HepG2 (cell line): ENCODE measurements at regions not wholly inside any gene's neighbourhood (a gene's known extent, or its start where the extent isn't known, plus 50 kb on each side); places are given as distances from the start of the nearest gene placed in this dataset.

Source experiments
- ATAC-seq: fragments of 200-7000 bp; cut with Tn5 transposase; 3 replicates; pipeline ENCODE4 v1.9.1; 2020; ENCODE audit warnings: mild to moderate bottlenecking, moderate library complexity
- BruUV-seq: library from RNA; stranded (reverse); fragments of 400-500 nt; replicated peaks from 2 replicates; lab custom pipeline; 2021; lab: Mats Ljungman, UMichigan
- CTCF ChIA-PET: fragments of 300-600 bp; formaldehyde crosslinking; extraction: SDS; loops from one replicate; lab custom pipeline; 2021; ENCODE audit warnings: low total read pairs, inconsistent platforms, low intra/inter-chr PET ratio; lab: Yijun Ruan, JAX
- POLR2A ChIA-PET: fragments of 350-600 bp; sonication (Branson Sonifier 250); formaldehyde crosslinking; loops from one replicate; lab custom pipeline; 2020; ENCODE audit warnings: antibody characterized with exemption, inconsistent platforms; lab: Yijun Ruan, JAX
- DNase-seq: peaks from one replicate; pipeline ENCODE4 v3.0.0-alpha.2; 2015; ENCODE audit warnings: low spot score
- FAIRE-seq: peaks from 3 replicates; lab custom pipeline; 2011; peaks lifted over from hg19 to GRCh38; lab: Jason Lieb, UNC
- H2AFZ ChIP-seq: one replicate; pipeline ENCODE4 v1.6.1; 2011; ENCODE audit warnings: low read length, inconsistent platforms
- H3K27ac ChIP-seq: fragments of 300-600 bp; 3 replicates; pipeline ENCODE4 v1.8.0; 2011; ENCODE audit warnings: mixed run types, mild to moderate bottlenecking, mixed read lengths, low read length, inconsistent platforms; ENCODE audit not compliant: insufficient read depth; ENCODE audit errors: extremely low read length
- H3K27me3 ChIP-seq, 2 experiments: fragments of 200-600 bp in 1 of 2; 2 replicates in 1 of 2; 3 replicates in 1 of 2; pipeline versions ENCODE4 v1.6.0 to v1.8.0; 2011; ENCODE audit warnings: low read length in 2 of 2, mild to moderate bottlenecking in 2 of 2, moderate library complexity in 2 of 2, inconsistent platforms in 1 of 2; ENCODE audit not compliant: insufficient read depth in 2 of 2, control insufficient read depth in 1 of 2
- H3K36me3 ChIP-seq, 2 experiments: fragments of 200-600 bp in 1 of 2; replicated peaks in 1 of 2; 2 replicates in 1 of 2; 3 replicates in 1 of 2; pipeline versions ENCODE4 v1.5.1 to v1.8.0; 2011; ENCODE audit warnings: low read length in 2 of 2, inconsistent platforms in 1 of 2; ENCODE audit not compliant: insufficient read depth in 2 of 2, control insufficient read depth in 1 of 2
- H3K4me1 ChIP-seq: 2 replicates; pipeline ENCODE4 v1.5.1; 2012; ENCODE audit warnings: low read length, inconsistent platforms; ENCODE audit not compliant: insufficient read depth
- H3K4me2 ChIP-seq: 2 replicates; pipeline ENCODE4 v1.6.0; 2011; ENCODE audit warnings: low read depth, low read length, inconsistent platforms
- H3K4me3 ChIP-seq, 3 experiments: fragments of 200-600 bp in 1 of 3; sonication (generic), shearing (Covaris generic) in 1 of 3; replicated peaks in 1 of 3; 2 replicates each; pipeline ENCODE4 v1.5.1; 2011 to 2016; ENCODE audit warnings: low read length in 3 of 3, inconsistent platforms in 2 of 3, low read depth in 2 of 3, mild to moderate bottlenecking in 2 of 3, control low read depth in 1 of 3, mixed read lengths in 1 of 3; ENCODE audit not compliant: insufficient read depth in 1 of 3
- H3K79me2 ChIP-seq: one replicate; pipeline ENCODE4 v1.6.1; 2011; ENCODE audit warnings: low read length, inconsistent platforms; ENCODE audit not compliant: insufficient read depth
- H3K9ac ChIP-seq: 2 replicates; pipeline ENCODE4 v1.6.0; 2011; ENCODE audit warnings: mild to moderate bottlenecking, low read depth, low read length, inconsistent platforms; ENCODE audit not compliant: insufficient read depth
- H3K9me3 ChIP-seq: 2 replicates; pipeline ENCODE4 v1.5.1; 2012; ENCODE audit warnings: mild to moderate bottlenecking, low read length
- H4K20me1 ChIP-seq: 2 replicates; pipeline ENCODE4 v1.6.0; 2011; ENCODE audit warnings: inconsistent platforms, mild to moderate bottlenecking, low read length, moderate library complexity; ENCODE audit not compliant: insufficient read depth
- DNMT3B ChIP-seq: conservative IDR thresholded peaks from 2 replicates; pipeline ENCODE4 v1.6.1; 2016; ENCODE audit warnings: missing biosample characterization, control low read depth
- HNF1A ChIP-seq, 2 experiments: sonication (generic) in 1 of 2; formaldehyde crosslinking in 1 of 2; IDR thresholded peaks; 2 replicates each; pipeline versions ENCODE4 v1.4.0 to v1.6.1; 2016 to 2020; ENCODE audit warnings: borderline replicate concordance in 1 of 2, low read depth in 1 of 2, mild to moderate bottlenecking in 1 of 2, missing genetic modification reagents in 1 of 2
- KIAA2018 ChIP-seq: sonication (generic); formaldehyde crosslinking; IDR thresholded peaks from 2 replicates; pipeline ENCODE4 v1.5.0; 2020; ENCODE audit warnings: mild to moderate bottlenecking, missing genetic modification reagents, borderline replicate concordance
- RELA ChIP-seq: sonication (generic); formaldehyde crosslinking; IDR thresholded peaks from 2 replicates; pipeline ENCODE4 v1.4.0; 2020; ENCODE audit warnings: missing genetic modification reagents
- ZNF569 ChIP-seq: sonication (generic); formaldehyde crosslinking; IDR thresholded peaks from 2 replicates; pipeline ENCODE4 v1.5.0; 2020; ENCODE audit warnings: mild to moderate bottlenecking, missing genetic modification reagents, moderate library complexity, borderline replicate concordance
- ZNF615 ChIP-seq: sonication (generic); formaldehyde crosslinking; IDR thresholded peaks from 2 replicates; pipeline ENCODE4 v1.5.0; 2020; ENCODE audit warnings: mild to moderate bottlenecking, missing genetic modification reagents, borderline replicate concordance
- ZNF747 ChIP-seq: sonication (generic); formaldehyde crosslinking; IDR thresholded peaks from 2 replicates; pipeline ENCODE4 v1.8.1; 2023; ENCODE audit warnings: missing genetic modification reagents, mild to moderate bottlenecking, borderline replicate concordance
- ZNF776 ChIP-seq: sonication (generic); formaldehyde crosslinking; IDR thresholded peaks from 2 replicates; pipeline ENCODE4 v1.4.0; 2020; ENCODE audit warnings: mild to moderate bottlenecking, missing genetic modification reagents
- WGBS: methylation state at CpG from one replicate; pipeline ENCODE4 v1.1.6; 2017; ENCODE audit warnings: low lambda C conversion rate; 5-methylcytosine and 5-hydroxymethylcytosine counted together
- in situ Hi-C: cut with HindIII; loops from 2 replicates; pipeline ENCODE4 v1.10.0; 2017; ENCODE audit warnings: low pct_unique_long_range_greater_than_20kb; ENCODE audit not compliant: extremely low pct_ligation_motif_present
- intact Hi-C: fragments of 100-400 bp; cut with micrococcal nuclease; formaldehyde crosslinking; loops from one replicate; pipeline ENCODE4 v1.10.0; 2022; ENCODE audit not compliant: unreplicated experiment

GRCh38 chr10:78768041-78768835 lies 300.5 kb upstream of the ZMIZ1 start (continued):
- TF ChIP-seq KIAA2018 (CRISPR knock-in tag) (no peak), ZNF776 (CRISPR knock-in tag) (no peak)

- Histone ChIP-seq H3K4me2 (no peak overlapping the region), H3K36me3 (no peaks in the 10 kb centered on the region), H3K4me3 (no peak overlapping the region), H3K9ac (no peak overlapping the region), H2AFZ (no peak overlapping the region), H3K4me1 (no peaks in the 10 kb centered on the region), H4K20me1 (no peaks in the 10 kb centered on the region), H3K79me2 (no peaks in the 10 kb centered on the region), H3K9me3 (no peaks in the 10 kb centered on the region), H3K27me3 (peaks cover 0 to 28% of the 10 kb centered on the region in 2 experiments; a peak in 3 of 5 replicates), H3K27ac (no peak overlapping the region)
- FAIRE-seq, result no peak
- BruUV-seq, result no TSS peak
- intact Hi-C loops, result no loop called here
- TF ChIP-seq ZNF747 (CRISPR knock-in tag) (no peak), HNF1A (IDR thresholded peaks at IDR 0.05; ENCODE audit: low read depth) (no peak), HNF1A (CRISPR knock-in tag; IDR thresholded peaks at IDR 0.05; ENCODE audit: borderline replicate concordance) (no peak), RELA (CRISPR knock-in tag) (no peak), ZNF569 (CRISPR knock-in tag) (no peak), ZNF615 (CRISPR knock-in tag) (no peak), DNMT3B (CRISPR knock-in tag) (no peak)
- CTCF ChIA-PET, result no interaction called here
- whole genome bisulfite sequencing, result 29% methylated on average over 4 of the region's 5 CpGs
- no peak for ATAC-seq
- in situ Hi-C loops, result no loop called here
- DNase-seq, result no peak
- POLR2A ChIA-PET, result no interaction called here
Measured at GRCh38 chr10:78768876-78769275, 299.9 kb upstream of the ZMIZ1 start.
